Left ventricle myocardium inferior (tissue), 1 donor: ENCODE measurements at regions not wholly inside any gene's neighbourhood (a gene's known extent, or its start where the extent isn't known, plus 50 kb on each side); places are given as distances from the start of the nearest gene placed in this dataset.

ENCODE experiments used
- DNase-seq: peaks from one replicate; pipeline ENCODE4 v3.0.0-alpha.2; 2020
- H3K27ac ChIP-seq: fragments of 200-600 bp; replicated peaks from 2 replicates; pipeline ENCODE4 v1.8.0; 2021
- H3K27me3 ChIP-seq: fragments of 200-600 bp; 2 replicates; pipeline ENCODE4 v1.8.0; 2021; ENCODE audit warnings: low read depth
- H3K36me3 ChIP-seq: fragments of 200-600 bp; 2 replicates; pipeline ENCODE4 v1.8.0; 2021
- H3K4me1 ChIP-seq: fragments of 200-600 bp; 2 replicates; pipeline ENCODE4 v1.8.0; 2021
- H3K4me3 ChIP-seq: fragments of 200-600 bp; 2 replicates; pipeline ENCODE4 v1.8.0; 2021; ENCODE audit warnings: mild to moderate bottlenecking, moderate library complexity
- H3K9me3 ChIP-seq: fragments of 200-600 bp; replicated peaks from 2 replicates; pipeline ENCODE4 v1.8.0; 2021
- CTCF ChIP-seq: fragments of 200-600 bp; IDR thresholded peaks from 2 replicates; pipeline ENCODE4 v1.8.0; 2021; ENCODE audit warnings: antibody characterized with exemption, mild to moderate bottlenecking, borderline replicate concordance
- intact Hi-C: fragments of 100-400 bp; cut with micrococcal nuclease; formaldehyde crosslinking; loops from one replicate; pipeline ENCODE4 v1.11.0; 2022
- donor health status: DM: no; HTN: yes; CAD: no; lungs with severe emphysema.

- Histone ChIP-seq H3K36me3 (no peaks in the 10 kb centered on the region), H3K4me1 (no peaks in the 10 kb centered on the region), H3K4me3 (no peak overlapping the region), H3K27ac (no peak overlapping the region), H3K9me3 (no peaks in the 10 kb centered on the region), H3K27me3 (no peaks in the 10 kb centered on the region)
- intact Hi-C loops, result no loop called here
- TF ChIP-seq CTCF, result no peak
- DNase-seq, result no peak
Measured at GRCh38 chr12:77521508-77522115, 309.1 kb upstream of the NAV3 start.

- H3K36me3 ChIP-seq, result no peaks in the 10 kb centered on the region
- H3K4me3 ChIP-seq, result no peak overlapping the region
- no peaks in the 10 kb centered on the region for H3K9me3 ChIP-seq
- no peak overlapping the region for H3K27ac ChIP-seq
- no peaks in the 10 kb centered on the region for H3K27me3 ChIP-seq
- no peaks in the 10 kb centered on the region for H3K4me1 ChIP-seq
- intact Hi-C loops, result no loop called here
- TF ChIP-seq CTCF, result no peak
- DNase-seq, result no peak
Measured at GRCh38 chr12:77514511-77514910, 316.2 kb upstream of the NAV3 start.

- Histone ChIP-seq H3K9me3 (no peaks in the 10 kb centered on the region), H3K27me3 (no peaks in the 10 kb centered on the region), H3K4me3 (no peak overlapping the region), H3K4me1 (no peaks in the 10 kb centered on the region), H3K36me3 (no peaks in the 10 kb centered on the region), H3K27ac (no peak overlapping the region)
- intact Hi-C loops, result no loop called here
- DNase-seq, result no peak
- TF ChIP-seq CTCF, result no peak
Measured at GRCh38 chr12:77510985-77511384, 319.7 kb upstream of the NAV3 start.

GRCh38 chr12:77504466-77504865, 326.2 kb upstream of the NAV3 start:
- intact Hi-C loops, result no loop called here

GRCh38 chr12:77500089-77500488, 330.6 kb upstream of the NAV3 start:
- no peaks in the 10 kb centered on the region for H3K9me3 ChIP-seq
- no peaks in the 10 kb centered on the region for H3K4me1 ChIP-seq
- no peak overlapping the region for H3K27ac ChIP-seq
- TF ChIP-seq CTCF, result no peak
- H3K4me3 ChIP-seq, result no peak overlapping the region
- H3K36me3 ChIP-seq, result no peaks in the 10 kb centered on the region
- intact Hi-C loops, result no loop called here
- H3K27me3 ChIP-seq, result no peaks in the 10 kb centered on the region
- DNase-seq, result no peak

More at GRCh38 chr12:77504466-77504865, 326.2 kb upstream of the NAV3 start:
- Histone ChIP-seq H3K9me3 (no peaks in the 10 kb centered on the region), H3K36me3 (no peaks in the 10 kb centered on the region), H3K27ac (no peak overlapping the region), H3K27me3 (no peaks in the 10 kb centered on the region), H3K4me1 (no peaks in the 10 kb centered on the region), H3K4me3 (no peak overlapping the region)
- TF ChIP-seq CTCF, result no peak
- DNase-seq, result no peak
